Stimulated activated CD4-positive, alpha-beta T cell treated with anti-CD3 and anti-CD28 coated beads, Interleukin-12 subunit alpha, Interleukin-12 subunit beta, amount 100 ng/mL, for 24 hours (primary cell): ENCODE measurements at regions not wholly inside any gene's neighbourhood (a gene's known extent, or its start where the extent isn't known, plus 50 kb on each side); places are given as distances from the start of the nearest gene placed in this dataset.
"Not testable (repeated sequence)": the region's sequence is repeated elsewhere in the genome, so short reads cannot be mapped to it uniquely, and the experiment has no call there.

ENCODE experiments used
- DNase-seq, 2 experiments: peaks; one replicate each; pipeline ENCODE4 v3.0.0-alpha.2; 2020; ENCODE audit warnings: low read depth in 2 of 2

GRCh38 chr13:76620036-76620435, 266.2 kb downstream of the KCTD12 start:
- DNase-seq = no peak

- no peak for DNase-seq
Observed at GRCh38 chr13:76619631-76620030, 266.6 kb downstream of the KCTD12 start.

- DNase-seq = no peak
Observed at GRCh38 chr13:76610819-76611415, 275.3 kb downstream of the KCTD12 start.

GRCh38 chr13:76609643-76610042, 276.6 kb downstream of the KCTD12 start:
- DNase-seq = no peak

GRCh38 chr13:76607866-76608265, 278.3 kb downstream of the KCTD12 start:
- no peak for DNase-seq

GRCh38 chr13:76600081-76600480, 286.1 kb downstream of the KCTD12 start:
- no peak for DNase-seq

GRCh38 chr13:76597868-76598267, 288.3 kb downstream of the KCTD12 start:
- no peak for DNase-seq

- DNase-seq = no peak
Observed at GRCh38 chr13:76596216-76596615, 290.0 kb downstream of the KCTD12 start.

- DNase-seq = no peak
Observed at GRCh38 chr13:76594435-76594834, 291.8 kb downstream of the KCTD12 start.

- no peak for DNase-seq
Observed at GRCh38 chr13:76586842-76587241, 299.4 kb downstream of the KCTD12 start.

- DNase-seq = no peak
Observed at GRCh38 chr13:76579701-76580100, 306.5 kb downstream of the KCTD12 start.

GRCh38 chr13:76575634-76576033, 310.6 kb downstream of the KCTD12 start:
- DNase-seq = not testable (repeated sequence)

GRCh38 chr13:76570510-76570971, 315.7 kb downstream of the KCTD12 start:
- no peak for DNase-seq

- no peak for DNase-seq
Observed at GRCh38 chr13:76556627-76557026, 329.6 kb downstream of the KCTD12 start.

- DNase-seq = no peak
Observed at GRCh38 chr13:76552807-76553206, 333.4 kb downstream of the KCTD12 start.

GRCh38 chr13:76552041-76552772, 334.0 kb downstream of the KCTD12 start:
- no peak for DNase-seq

GRCh38 chr13:76542176-76542575, 344.0 kb downstream of the KCTD12 start:
- DNase-seq = no peak

GRCh38 chr13:76538004-76538403, 348.2 kb downstream of the KCTD12 start:
- DNase-seq = no peak

- no peak for DNase-seq
Observed at GRCh38 chr13:76533251-76533650, 353.0 kb downstream of the KCTD12 start.

GRCh38 chr13:76527041-76527440, 359.2 kb downstream of the KCTD12 start:
- no peak for DNase-seq

- DNase-seq = no peak
Observed at GRCh38 chr13:76523740-76524340, 362.4 kb downstream of the KCTD12 start.

GRCh38 chr13:76522083-76522755, 364.0 kb downstream of the KCTD12 start:
- DNase-seq = no peak
